Neural cell (in vitro differentiated cells): ENCODE measurements at regions not wholly inside any gene's neighbourhood (a gene's known extent, or its start where the extent isn't known, plus 50 kb on each side); places are given as distances from the start of the nearest gene placed in this dataset.

Experiments
- H2AFZ ChIP-seq: fragments of 200-600, 300-800 bp; sonication (generic), shearing (Covaris generic); 2 replicates; pipeline ENCODE4 v1.6.0; 2014; ENCODE audit warnings: low read depth, mild to moderate bottlenecking, antibody characterized with exemption, low read length, moderate library complexity
- H3F3A ChIP-seq: fragments of 200-600 bp; shearing (Covaris generic); 2 replicates; pipeline ENCODE4 v1.6.1; 2016; ENCODE audit warnings: mild to moderate bottlenecking, moderate library complexity, mixed read lengths, antibody characterized with exemption, low read length; ENCODE audit not compliant: insufficient read depth, poor library complexity, severe bottlenecking
- H3K27ac ChIP-seq: fragments of 200-600, 300-800 bp; sonication (generic), shearing (Covaris generic); 2 replicates; pipeline ENCODE4 v1.5.1; 2014; ENCODE audit warnings: mild to moderate bottlenecking, low read length, moderate library complexity
- H3K27me3 ChIP-seq: fragments of 300-800, 200-600 bp; sonication (generic), shearing (Covaris generic); 2 replicates; pipeline ENCODE4 v1.6.0; 2014; ENCODE audit warnings: mild to moderate bottlenecking, low read depth, low read length, moderate library complexity; ENCODE audit not compliant: insufficient read depth
- H3K36me3 ChIP-seq: fragments of 300-800, 200-600 bp; sonication (generic), shearing (Covaris generic); 2 replicates; pipeline ENCODE4 v1.5.1; 2014; ENCODE audit warnings: mild to moderate bottlenecking, antibody characterized with exemption, low read length, moderate library complexity; ENCODE audit not compliant: insufficient read depth
- H3K4me2 ChIP-seq: fragments of 300-800, 200-600 bp; sonication (generic), shearing (Covaris generic); 2 replicates; pipeline ENCODE4 v1.6.0; 2014; ENCODE audit warnings: mild to moderate bottlenecking, low read length
- H3K4me3 ChIP-seq: fragments of 300-800, 200-600 bp; sonication (generic), shearing (Covaris generic); 2 replicates; pipeline ENCODE4 v1.5.1; 2014; ENCODE audit warnings: mild to moderate bottlenecking, low read length, moderate library complexity
- H3K79me2 ChIP-seq: fragments of 200-600 bp; shearing (Covaris generic); replicated peaks from 2 replicates; pipeline ENCODE4 v1.6.0; 2014; ENCODE audit warnings: mild to moderate bottlenecking, low read length, moderate library complexity; ENCODE audit not compliant: insufficient read depth
- H3K9ac ChIP-seq: fragments of 300-800, 200-600 bp; sonication (generic), shearing (Covaris generic); 2 replicates; pipeline ENCODE4 v1.6.1; 2016; ENCODE audit warnings: mild to moderate bottlenecking, low read length, mixed read lengths
- H3K9me2 ChIP-seq: fragments of 200-600 bp; shearing (Covaris generic); 2 replicates; pipeline ENCODE4 v1.6.1; 2016; ENCODE audit warnings: mild to moderate bottlenecking, low read length, mixed read lengths; ENCODE audit not compliant: insufficient read depth
- H3K9me3 ChIP-seq: fragments of 200-600, 300-800 bp; sonication (generic), shearing (Covaris generic); 2 replicates; pipeline ENCODE4 v1.6.1; 2016; ENCODE audit warnings: mild to moderate bottlenecking, mixed run types, low read length, moderate library complexity, mixed read lengths
- H4K20me1 ChIP-seq: fragments of 200-600 bp; shearing (Covaris generic); 2 replicates; pipeline ENCODE4 v1.6.1; 2016; ENCODE audit warnings: mild to moderate bottlenecking, mixed run types; ENCODE audit not compliant: insufficient read depth
- EP300 ChIP-seq: fragments of 450-650 bp; conservative IDR thresholded peaks from 2 replicates; pipeline ENCODE4 v1.6.1; 2014; ENCODE audit warnings: antibody characterized with exemption, mild to moderate bottlenecking, moderate library complexity; ENCODE audit not compliant: poor library complexity, severe bottlenecking
- EZH2 ChIP-seq: fragments of 200-600, 300-800 bp; shearing (Covaris generic), sonication (generic); IDR thresholded peaks from 2 replicates; pipeline ENCODE4 v1.6.1; 2014; ENCODE audit warnings: antibody characterized with exemption, low read length, borderline replicate concordance, mild to moderate bottlenecking; ENCODE audit not compliant: insufficient read depth, poor library complexity, severe bottlenecking
- MXI1 ChIP-seq: fragments of 450-650 bp; conservative IDR thresholded peaks from 2 replicates; pipeline ENCODE4 v1.6.1; 2014; ENCODE audit warnings: antibody characterized with exemption, mild to moderate bottlenecking; ENCODE audit not compliant: poor library complexity, severe bottlenecking
- POLR2AphosphoS5 ChIP-seq: IDR thresholded peaks from 2 replicates; pipeline ENCODE4 v1.6.1; 2012
- RAD21 ChIP-seq: fragments of 450-650 bp; conservative IDR thresholded peaks from 2 replicates; pipeline ENCODE4 v1.6.1; 2014; ENCODE audit warnings: antibody characterized with exemption, mild to moderate bottlenecking, moderate library complexity
- REST ChIP-seq: IDR thresholded peaks from 2 replicates; pipeline ENCODE4 v1.6.1; 2012; ENCODE audit warnings: borderline replicate concordance
- SMC3 ChIP-seq: fragments of 450-650 bp; conservative IDR thresholded peaks from 2 replicates; pipeline ENCODE4 v1.6.1; 2014; ENCODE audit warnings: antibody characterized with exemption, mild to moderate bottlenecking, moderate library complexity; ENCODE audit not compliant: poor library complexity
- TAF1 ChIP-seq: IDR thresholded peaks from 2 replicates; pipeline ENCODE4 v1.6.1; 2012; ENCODE audit warnings: low read depth
- TF ChIP-seq, protein P1 (sequence below): fragments of 450-650 bp; IDR thresholded peaks from 2 replicates; pipeline ENCODE4 v1.5.1; 2014; ENCODE audit warnings: antibody characterized with exemption, mild to moderate bottlenecking, moderate library complexity; ENCODE audit not compliant: poor library complexity, severe bottlenecking

- Histone ChIP-seq H3K4me3 (no peak overlapping the region), H3K27ac (no peak overlapping the region), H3K4me2 (no peak overlapping the region), H4K20me1 (no peaks in the 10 kb centered on the region), H3K9me3 (no peaks in the 10 kb centered on the region), H3K79me2 (no peaks in the 10 kb centered on the region), H3K27me3 (no peaks in the 10 kb centered on the region), H3F3A (no peaks in the 10 kb centered on the region), H3K9me2 (no peaks in the 10 kb centered on the region), H3K36me3 (no peaks in the 10 kb centered on the region), H2AFZ (no peak overlapping the region), H3K9ac (no peak overlapping the region)
- TF ChIP-seq RAD21: no peak
- peak; percentile 13 for TF ChIP-seq POLR2AphosphoS5
Measured at GRCh38 chr10:36053775-36054174, 411.7 kb upstream of the FZD8 start.

GRCh38 chr10:36053271-36053670, 411.2 kb upstream of the FZD8 start:
- Histone ChIP-seq H3K9me3 (no peaks in the 10 kb centered on the region), H3K36me3 (no peaks in the 10 kb centered on the region), H3K27ac (no peak overlapping the region), H3K9ac (no peak overlapping the region), H3K9me2 (no peaks in the 10 kb centered on the region), H3K4me2 (no peak overlapping the region), H3K4me3 (no peak overlapping the region), H4K20me1 (no peaks in the 10 kb centered on the region), H2AFZ (no peak overlapping the region), H3K79me2 (no peaks in the 10 kb centered on the region), H3K27me3 (no peaks in the 10 kb centered on the region), H3F3A (no peaks in the 10 kb centered on the region)
- TF ChIP-seq MXI1 (no peak), RAD21 (no peak), SMC3 (no peak), EP300 (no peak), TAF1 (no peak), POLR2AphosphoS5 (no peak), REST (no peak), EZH2 (no peak)
- TF ChIP-seq, protein P1, sequence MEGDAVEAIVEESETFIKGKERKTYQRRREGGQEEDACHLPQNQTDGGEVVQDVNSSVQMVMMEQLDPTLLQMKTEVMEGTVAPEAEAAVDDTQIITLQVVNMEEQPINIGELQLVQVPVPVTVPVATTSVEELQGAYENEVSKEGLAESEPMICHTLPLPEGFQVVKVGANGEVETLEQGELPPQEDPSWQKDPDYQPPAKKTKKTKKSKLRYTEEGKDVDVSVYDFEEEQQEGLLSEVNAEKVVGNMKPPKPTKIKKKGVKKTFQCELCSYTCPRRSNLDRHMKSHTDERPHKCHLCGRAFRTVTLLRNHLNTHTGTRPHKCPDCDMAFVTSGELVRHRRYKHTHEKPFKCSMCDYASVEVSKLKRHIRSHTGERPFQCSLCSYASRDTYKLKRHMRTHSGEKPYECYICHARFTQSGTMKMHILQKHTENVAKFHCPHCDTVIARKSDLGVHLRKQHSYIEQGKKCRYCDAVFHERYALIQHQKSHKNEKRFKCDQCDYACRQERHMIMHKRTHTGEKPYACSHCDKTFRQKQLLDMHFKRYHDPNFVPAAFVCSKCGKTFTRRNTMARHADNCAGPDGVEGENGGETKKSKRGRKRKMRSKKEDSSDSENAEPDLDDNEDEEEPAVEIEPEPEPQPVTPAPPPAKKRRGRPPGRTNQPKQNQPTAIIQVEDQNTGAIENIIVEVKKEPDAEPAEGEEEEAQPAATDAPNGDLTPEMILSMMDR: no peak

GRCh38 chr10:36051500-36051991, 409.4 kb upstream of the FZD8 start:
- no peak overlapping the region for H3K4me2 ChIP-seq
- H3K27ac ChIP-seq: no peak overlapping the region
- H2AFZ ChIP-seq: no peak overlapping the region
- no peaks in the 10 kb centered on the region for H3K9me3 ChIP-seq
- H4K20me1 ChIP-seq: no peaks in the 10 kb centered on the region
- H3K9ac ChIP-seq: no peak overlapping the region
- H3K27me3 ChIP-seq: no peaks in the 10 kb centered on the region
- H3K4me3 ChIP-seq: no peak overlapping the region
- no peaks in the 10 kb centered on the region for H3K9me2 ChIP-seq
- TF ChIP-seq, protein P1: no peak
- no peak for TF ChIP-seq RAD21
- no peak for TF ChIP-seq SMC3
- no peak for TF ChIP-seq EZH2
- TF ChIP-seq POLR2AphosphoS5: no peak
- no peak for TF ChIP-seq MXI1
- no peak for TF ChIP-seq REST
- no peak for TF ChIP-seq EP300
- TF ChIP-seq TAF1: no peak
- no peaks in the 10 kb centered on the region for H3K36me3 ChIP-seq
- H3F3A ChIP-seq: no peaks in the 10 kb centered on the region
- H3K79me2 ChIP-seq: no peaks in the 10 kb centered on the region
